GM21515 (cell line): ENCODE measurements at regions not wholly inside any gene's neighbourhood (a gene's known extent, or its start where the extent isn't known, plus 50 kb on each side); places are given as distances from the start of the nearest gene placed in this dataset.

Experiments used
- ATAC-seq: cut with Tn5 transposase; IDR thresholded peaks from one replicate; pipeline ENCODE4 v1.9.1; 2021; ENCODE audit not compliant: unreplicated experiment

DNA sequence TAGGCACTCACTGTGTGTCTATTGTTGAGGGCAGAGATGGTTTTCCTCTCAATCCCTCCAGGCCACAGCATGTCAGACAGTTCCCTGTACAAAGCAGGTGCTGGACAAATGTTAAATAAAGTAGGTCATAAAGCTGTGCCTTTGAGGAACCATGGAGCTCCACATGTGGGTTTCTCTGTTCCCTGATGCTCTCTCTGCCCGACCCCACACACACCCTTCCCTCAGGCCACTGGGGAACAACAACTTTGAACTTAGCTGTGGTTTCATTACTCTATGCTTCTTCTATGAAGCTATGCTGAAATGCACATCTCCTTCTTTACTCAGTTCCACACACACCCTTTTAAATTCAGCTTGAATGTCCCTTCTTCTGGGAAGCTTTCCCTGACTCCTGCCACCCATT lies 415.3 kb downstream of the HRH4 start:
- ATAC-seq: no peak

DNA sequence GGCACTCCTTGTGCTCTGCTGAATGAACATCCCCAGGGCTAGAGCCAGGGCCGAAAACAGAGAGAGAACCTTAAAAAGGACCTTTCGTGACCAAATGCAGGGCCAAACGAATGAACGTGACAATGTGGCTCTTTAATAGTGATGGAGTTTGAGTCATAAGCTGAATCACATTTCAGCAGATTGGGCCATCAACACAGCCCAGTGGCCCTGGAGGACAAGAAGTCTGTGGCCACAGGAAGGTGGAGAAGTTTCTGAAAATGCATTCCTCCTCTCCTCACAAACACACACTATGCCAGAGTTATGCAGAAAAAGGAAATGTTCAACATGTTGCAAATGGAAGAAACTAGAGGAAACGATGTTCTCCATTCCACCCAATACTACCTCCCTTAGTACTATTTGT lies 415.8 kb downstream of the HRH4 start:
- no peak for ATAC-seq

GRCh38 chr18:24877066-24877465 lies 416.6 kb downstream of the HRH4 start:
- ATAC-seq: no peak

DNA sequence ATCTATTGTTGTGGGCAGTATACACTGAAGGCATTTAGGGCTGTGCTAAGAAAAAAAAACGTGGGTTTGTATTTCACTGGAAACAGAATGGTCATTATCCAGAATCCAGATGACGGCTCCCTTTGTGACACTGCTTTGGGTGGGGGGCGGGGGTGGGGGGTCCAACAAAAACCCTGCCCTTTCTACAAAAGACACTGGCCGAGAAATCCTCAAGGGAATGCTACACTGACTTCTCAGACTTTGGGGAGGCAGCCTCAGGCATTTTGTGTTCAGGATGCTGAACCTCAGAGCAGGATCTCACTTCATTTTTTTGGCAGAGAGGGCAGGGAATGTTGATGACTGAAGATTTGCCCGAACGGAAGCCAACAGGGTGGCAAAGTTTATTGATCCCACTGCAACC lies 417.1 kb downstream of the HRH4 start:
- no peak for ATAC-seq

DNA sequence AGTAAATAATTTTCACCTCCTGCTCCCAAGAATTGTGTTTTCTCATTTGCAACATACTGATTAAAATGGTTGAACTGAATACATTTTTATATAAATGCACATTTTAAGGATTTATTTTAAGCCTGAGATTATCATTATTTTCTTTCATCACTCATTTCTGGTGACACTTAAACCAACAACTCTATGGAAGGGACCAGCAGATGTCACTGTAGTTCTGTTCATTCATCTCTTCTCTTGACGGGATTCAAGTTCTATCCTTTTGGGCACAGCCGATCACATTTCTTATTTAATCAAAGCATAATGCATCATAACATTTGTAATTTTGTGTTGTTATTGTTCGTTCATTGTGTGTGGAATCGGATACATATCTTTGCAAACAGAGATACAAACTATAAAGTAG lies 417.9 kb downstream of the HRH4 start:
- no peak for ATAC-seq

GRCh38 chr18:24885276-24885675 lies 424.8 kb downstream of the HRH4 start:
- ATAC-seq: no peak

DNA sequence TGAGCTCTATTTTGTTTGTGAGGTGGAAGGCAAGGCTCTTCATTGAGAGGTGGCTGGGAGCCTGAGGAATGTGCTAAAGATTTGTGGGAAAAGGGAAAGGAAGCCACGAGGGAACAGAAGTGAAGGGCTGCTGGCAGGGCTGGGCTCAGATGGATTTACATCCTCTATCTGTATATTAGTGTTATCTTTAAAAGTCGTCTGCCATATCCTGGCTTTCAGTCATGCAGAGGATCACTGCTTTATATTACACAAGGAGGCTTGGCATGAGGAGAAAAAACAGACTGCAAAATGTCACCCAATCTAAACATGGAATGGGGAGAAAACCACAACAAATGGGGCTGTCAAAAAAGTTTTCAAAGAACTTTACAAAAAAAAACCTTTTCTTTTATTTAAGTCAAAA lies 434.4 kb downstream of the HRH4 start:
- no peak for ATAC-seq

DNA sequence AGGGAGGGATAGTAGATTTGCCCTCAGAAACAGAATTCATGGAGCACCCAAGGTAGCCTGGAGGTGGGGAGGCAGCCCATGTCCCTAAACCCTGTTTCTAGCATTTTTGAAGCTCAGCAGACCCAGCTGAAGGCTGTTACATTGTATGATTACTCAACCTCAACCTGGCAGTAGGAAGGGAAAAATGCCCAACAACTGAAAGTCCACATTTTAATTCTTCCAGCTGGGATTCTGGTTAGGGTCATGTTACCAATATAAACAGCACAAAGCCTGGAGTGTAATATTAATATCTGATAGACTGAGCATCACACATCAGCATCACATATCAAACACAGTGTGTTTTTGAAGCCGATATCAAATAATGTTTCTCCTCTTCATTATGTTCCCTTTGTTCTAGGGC lies 437.0 kb downstream of the HRH4 start:
- no peak for ATAC-seq

GRCh38 chr18:24910221-24910620 lies 441.7 kb downstream of the ZNF521 start:
- no peak for ATAC-seq

DNA sequence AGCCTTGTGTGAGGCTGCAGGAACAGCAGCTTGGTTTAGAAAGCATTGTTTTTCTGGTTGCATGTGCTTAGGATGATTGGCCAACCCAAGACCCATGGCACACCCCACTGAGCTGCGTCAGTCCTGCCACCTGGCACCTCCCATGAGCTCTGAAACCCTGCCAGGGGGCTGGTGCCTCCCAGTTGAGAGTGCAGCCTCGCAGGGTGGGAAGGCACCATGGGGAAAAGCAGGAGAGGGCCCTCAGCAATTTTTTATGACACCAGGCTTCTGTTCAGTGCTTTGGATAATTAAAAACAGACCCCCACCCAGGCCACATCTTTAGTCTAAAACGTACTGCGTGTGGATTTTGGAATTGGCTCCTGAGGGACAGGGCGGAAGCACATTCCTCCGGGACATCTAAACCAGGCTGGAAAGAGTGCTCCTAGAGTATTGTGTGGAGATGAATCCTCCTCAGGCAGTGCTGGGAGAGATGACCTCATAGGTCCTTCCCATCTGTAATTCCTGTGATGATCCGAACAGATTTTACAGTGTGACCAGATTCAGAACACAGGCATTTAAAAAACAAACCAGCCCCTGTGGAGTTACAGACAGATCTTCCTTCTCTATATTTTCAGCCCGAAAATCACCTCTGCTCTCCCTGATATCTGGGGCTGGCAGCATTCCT lies 438.3 kb downstream of the ZNF521 start:
- ATAC-seq: no peak

- no peak for ATAC-seq
Observed at GRCh38 chr18:24914171-24914525, 437.8 kb downstream of the ZNF521 start.

DNA sequence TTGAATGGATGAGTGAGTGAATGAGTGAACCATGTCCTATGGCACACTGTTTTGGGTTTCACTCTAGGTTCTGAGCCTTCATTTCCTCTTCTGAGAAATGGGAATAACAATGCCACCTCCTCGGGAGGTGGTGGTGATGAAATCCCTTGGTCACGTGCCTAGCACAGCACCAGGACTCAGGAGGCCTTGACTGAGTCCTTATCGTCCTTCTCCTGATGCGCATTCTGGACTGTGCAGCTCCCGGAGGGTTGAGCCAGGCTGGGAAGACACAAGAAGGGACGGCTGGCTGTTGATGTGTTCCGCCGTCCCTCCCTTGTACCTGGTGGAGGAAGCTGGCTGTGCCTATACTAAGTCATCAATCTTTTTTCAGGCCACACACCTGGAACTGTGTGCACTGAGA lies 437.3 kb downstream of the ZNF521 start:
- ATAC-seq: no peak

DNA sequence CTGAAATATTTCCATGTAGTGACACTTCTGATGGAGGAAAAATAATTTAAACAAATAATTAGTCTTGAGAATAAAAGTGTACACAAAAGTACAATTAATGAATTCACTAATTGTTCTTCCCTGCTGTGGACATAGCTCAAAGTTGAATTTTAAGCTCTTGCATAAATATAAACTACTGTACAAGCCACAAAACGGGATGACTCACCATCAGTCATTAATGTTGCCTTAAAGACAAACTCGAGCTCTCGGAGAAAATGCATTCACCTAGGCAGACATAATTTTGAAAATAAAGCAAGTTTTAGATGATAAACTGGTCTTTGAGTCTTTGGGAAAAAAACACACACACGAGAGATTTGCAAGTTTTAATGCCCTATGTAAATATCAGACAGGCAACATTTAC lies 436.4 kb downstream of the ZNF521 start:
- ATAC-seq: no peak

DNA sequence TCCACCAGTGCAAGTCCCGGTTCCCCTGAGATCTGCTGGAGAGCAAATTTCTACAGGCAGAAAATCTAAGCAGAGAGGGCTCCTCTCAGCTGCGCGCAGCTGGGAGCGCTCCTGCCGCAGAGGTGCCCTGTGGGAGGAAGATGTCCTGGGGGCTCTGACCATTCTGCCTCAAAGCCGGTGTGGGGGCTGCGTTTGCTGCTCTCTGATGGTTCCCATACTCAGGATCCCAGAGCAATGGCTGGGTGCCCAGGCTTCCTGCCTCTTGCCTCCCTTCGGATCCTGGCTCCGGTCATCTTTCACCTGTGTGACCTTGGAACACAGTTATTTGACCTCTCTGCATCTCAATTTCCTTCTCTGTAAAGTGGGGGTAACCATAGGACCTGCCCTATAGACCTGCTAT lies 434.2 kb downstream of the ZNF521 start:
- no peak for ATAC-seq

DNA sequence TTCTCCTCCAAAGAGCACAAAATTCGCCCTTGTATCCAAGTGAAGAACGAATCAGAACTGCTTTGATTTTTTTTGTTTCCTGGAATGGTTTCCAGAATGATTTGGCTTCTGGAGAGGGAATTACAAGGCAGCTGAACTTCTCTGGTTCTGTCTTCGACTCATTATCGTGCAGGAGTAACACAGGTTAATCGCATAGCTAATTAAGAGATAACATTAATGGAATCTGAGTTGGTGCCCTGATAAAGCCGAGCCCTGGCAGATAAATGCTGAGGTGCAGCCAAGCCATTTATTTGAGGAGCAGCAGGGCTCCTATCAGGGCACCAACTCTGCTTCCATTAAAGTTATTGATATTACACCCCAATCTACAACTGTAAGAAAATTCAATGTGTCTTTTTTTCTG lies 433.7 kb downstream of the ZNF521 start:
- ATAC-seq: no peak

DNA sequence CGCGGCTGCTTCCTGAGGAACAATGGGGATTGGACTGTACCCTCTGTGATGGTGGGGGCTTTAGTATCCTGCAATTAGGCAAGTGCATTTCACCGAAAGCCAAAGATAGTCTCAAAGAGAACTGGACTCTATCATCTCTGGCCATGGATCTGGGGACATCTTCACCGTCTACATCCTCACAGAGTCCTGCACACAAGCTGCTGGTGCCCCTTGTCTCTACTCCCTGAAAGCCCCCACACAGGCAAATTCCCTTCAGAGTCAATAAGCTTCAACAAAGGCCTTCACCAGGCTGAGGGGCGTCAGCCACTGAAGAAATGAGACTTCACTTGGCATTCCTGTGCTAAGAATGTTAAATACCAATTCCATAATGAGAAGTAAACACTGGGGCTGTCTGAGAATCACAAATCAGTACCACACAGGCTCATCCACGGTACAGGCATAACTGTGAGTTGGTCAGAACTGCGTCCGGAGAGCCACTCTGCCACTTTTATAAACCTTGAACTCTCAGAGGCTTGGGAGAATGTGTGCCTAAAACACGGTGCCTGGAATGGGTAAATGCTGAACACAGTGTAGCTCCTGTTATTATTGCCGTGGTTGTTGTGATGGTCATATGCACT lies 432.7 kb downstream of the ZNF521 start:
- no peak for ATAC-seq

GRCh38 chr18:24922491-24922890 lies 429.5 kb downstream of the ZNF521 start:
- ATAC-seq: peak; percentile 55

GRCh38 chr18:24923138-24923537 lies 428.8 kb downstream of the ZNF521 start:
- peak; percentile 89 for ATAC-seq

DNA sequence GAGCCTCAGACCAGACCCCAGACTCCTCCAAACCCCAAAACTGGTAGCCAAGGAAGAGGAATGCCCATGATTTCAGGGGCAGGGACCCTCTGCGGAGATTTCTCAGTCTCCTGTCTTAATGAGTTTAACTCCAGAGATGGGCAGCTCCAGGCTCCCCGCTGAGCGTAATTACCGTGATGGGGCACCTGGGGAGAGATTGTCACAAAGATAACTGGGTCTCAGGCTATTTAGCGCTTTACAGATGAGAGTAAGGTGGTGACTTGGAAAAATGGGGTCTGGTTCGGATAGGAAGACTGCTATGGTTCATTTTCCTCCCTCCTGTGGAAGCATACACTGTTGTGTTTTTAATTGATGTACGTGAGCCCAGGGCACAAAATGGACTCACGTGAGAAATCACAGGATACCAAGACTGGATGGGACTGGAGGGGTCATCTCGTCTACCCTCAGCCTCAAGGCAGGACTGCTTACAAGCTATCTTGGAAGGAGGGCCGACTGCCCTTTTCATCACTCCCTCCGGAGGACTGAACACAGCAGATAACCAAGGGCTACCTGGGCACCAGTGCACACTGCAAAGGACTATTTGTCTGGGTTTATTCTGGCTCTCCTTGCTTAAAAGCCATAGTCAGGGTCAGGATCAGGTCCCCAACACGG lies 427.8 kb downstream of the ZNF521 start:
- no peak for ATAC-seq

DNA sequence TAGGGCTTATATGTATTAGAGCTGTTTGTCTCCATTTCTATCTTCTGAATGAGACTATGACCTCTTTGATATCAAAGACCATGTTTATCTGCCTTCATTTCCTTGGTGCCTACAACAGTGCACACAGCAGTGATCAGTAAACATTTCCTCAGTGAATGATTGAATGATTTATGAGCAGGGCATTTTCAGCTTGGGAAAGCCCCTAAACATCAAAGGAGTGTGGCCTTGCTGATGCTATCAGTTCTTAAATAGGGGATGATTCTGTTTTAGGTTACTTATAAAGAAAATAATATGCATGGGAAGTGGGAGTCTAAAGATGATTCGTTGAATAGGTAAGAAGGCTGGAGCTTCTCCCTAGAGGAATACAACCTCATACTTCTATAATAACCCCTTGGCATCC lies 425.3 kb downstream of the ZNF521 start:
- ATAC-seq: no peak

DNA sequence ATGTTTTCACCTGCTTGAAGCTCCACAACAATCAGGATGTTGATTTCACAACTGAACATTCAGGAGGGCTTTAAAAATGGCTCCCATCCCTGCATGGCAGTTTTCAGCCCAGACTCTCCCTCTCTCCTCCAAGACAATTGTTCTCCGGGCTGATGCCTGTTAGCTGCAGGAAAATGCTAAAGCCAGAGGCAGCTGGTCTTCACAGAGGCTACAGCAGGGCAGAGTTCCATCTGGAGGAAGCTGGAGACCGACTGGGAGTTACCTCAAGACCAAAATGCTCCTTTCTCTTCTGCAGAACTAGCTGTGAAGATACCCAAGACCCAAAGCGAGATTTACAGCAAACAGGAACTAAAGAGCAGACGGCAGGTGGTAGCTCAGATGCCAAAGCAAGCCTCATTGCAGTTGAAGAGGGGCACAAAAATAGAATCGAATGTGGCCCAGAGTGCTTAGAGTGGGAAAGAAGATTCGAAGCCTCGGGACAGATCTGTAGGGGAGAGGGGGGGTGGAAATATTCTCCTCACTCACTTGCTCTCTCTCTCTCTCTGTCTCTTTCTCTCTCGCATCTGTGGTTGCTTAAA lies 423.6 kb downstream of the ZNF521 start:
- ATAC-seq: no peak

DNA sequence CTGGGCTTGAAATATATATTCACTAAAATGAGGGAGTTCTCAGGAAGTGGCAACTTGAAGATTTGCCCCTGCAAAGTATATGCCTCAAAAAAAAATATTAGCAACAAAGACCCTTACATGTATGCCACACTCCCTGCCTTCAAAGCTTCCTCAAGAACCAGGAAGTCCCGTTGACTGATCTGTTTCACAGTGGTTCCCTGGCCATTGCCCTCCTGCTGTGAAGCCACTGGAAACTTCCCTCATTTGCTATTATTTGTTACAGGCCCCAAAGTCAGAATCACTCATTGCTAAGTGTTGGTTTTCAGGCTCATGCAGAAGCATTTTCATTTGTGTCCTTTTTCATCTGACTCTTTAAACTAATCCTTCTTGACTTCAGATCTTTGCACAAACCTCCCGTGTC lies 421.5 kb downstream of the ZNF521 start:
- no peak for ATAC-seq
